H9 (cell line): ENCODE measurements at regions not wholly inside any gene's neighbourhood (a gene's known extent, or its start where the extent isn't known, plus 50 kb on each side); places are given as distances from the start of the nearest gene placed in this dataset.

Source experiments
- DNase-seq: peaks from one replicate; pipeline ENCODE4 v3.0.0-alpha.2; 2017
- H2AFZ ChIP-seq: one replicate; pipeline ENCODE4 v1.6.1; 2013; ENCODE audit warnings: mild to moderate bottlenecking, low read length, control low read depth, moderate library complexity
- H2AK5ac ChIP-seq: 2 replicates; pipeline ENCODE4 v1.6.1; 2013; ENCODE audit warnings: low read length, control low read depth, mixed read lengths; ENCODE audit not compliant: insufficient read length
- H2BK120ac ChIP-seq: one replicate; pipeline ENCODE4 v1.6.1; 2013; ENCODE audit warnings: low read depth, mild to moderate bottlenecking, low read length, control low read depth, inconsistent platforms; ENCODE audit not compliant: poor library complexity, severe bottlenecking
- H2BK12ac ChIP-seq: 2 replicates; pipeline ENCODE4 v1.6.1; 2013; ENCODE audit warnings: low read length, control low read depth, mixed read lengths, low read depth; ENCODE audit not compliant: insufficient read length
- H2BK15ac ChIP-seq: 2 replicates; pipeline ENCODE4 v1.6.1; 2013; ENCODE audit warnings: low read depth, low read length, control low read depth
- H2BK20ac ChIP-seq: one replicate; pipeline ENCODE4 v1.6.1; 2013; ENCODE audit warnings: low read depth, mild to moderate bottlenecking, low read length, control low read depth, inconsistent platforms; ENCODE audit not compliant: poor library complexity, severe bottlenecking
- H2BK5ac ChIP-seq: 2 replicates; pipeline ENCODE4 v1.6.1; 2013; ENCODE audit warnings: low read length, control low read depth, mixed read lengths; ENCODE audit not compliant: insufficient read length
- H3K14ac ChIP-seq: 2 replicates; pipeline ENCODE4 v1.6.1; 2013; ENCODE audit warnings: low read length, control low read depth; ENCODE audit not compliant: insufficient read depth
- H3K18ac ChIP-seq: 2 replicates; pipeline ENCODE4 v1.6.1; 2013; ENCODE audit warnings: low read depth, mild to moderate bottlenecking, mixed read lengths, low read length, control low read depth; ENCODE audit not compliant: insufficient read length
- H3K23ac ChIP-seq: 2 replicates; pipeline ENCODE4 v1.6.1; 2013; ENCODE audit warnings: low read length, control low read depth, mixed read lengths, low read depth; ENCODE audit not compliant: insufficient read length
- H3K23me2 ChIP-seq: 2 replicates; pipeline ENCODE4 v1.6.1; 2013; ENCODE audit warnings: low read depth, mild to moderate bottlenecking, mixed read lengths, low read length, control low read depth; ENCODE audit not compliant: insufficient read length, poor library complexity, severe bottlenecking
- H3K27ac ChIP-seq: 2 replicates; pipeline ENCODE4 v1.5.1; 2013; ENCODE audit warnings: low read length, control low read depth, mixed read lengths, low read depth; ENCODE audit not compliant: insufficient read length
- H3K27me3 ChIP-seq: 2 replicates; pipeline ENCODE4 v1.6.1; 2013; ENCODE audit warnings: low read length, control low read depth, inconsistent platforms; ENCODE audit not compliant: insufficient read depth
- H3K4ac ChIP-seq: 2 replicates; pipeline ENCODE4 v1.6.1; 2013; ENCODE audit warnings: low read depth, mild to moderate bottlenecking, control low read depth, inconsistent platforms, low read length, moderate library complexity
- H3K4me1 ChIP-seq: 2 replicates; pipeline ENCODE4 v1.6.1; 2013; ENCODE audit warnings: low read length, control low read depth, inconsistent platforms; ENCODE audit not compliant: insufficient read depth
- H3K4me2 ChIP-seq: 2 replicates; pipeline ENCODE4 v1.6.1; 2013; ENCODE audit warnings: low read length, control low read depth, mixed read lengths; ENCODE audit not compliant: insufficient read length, insufficient read depth
- H3K56ac ChIP-seq: 2 replicates; pipeline ENCODE4 v1.6.1; 2013; ENCODE audit warnings: low read depth, mild to moderate bottlenecking, mixed read lengths, low read length, control low read depth; ENCODE audit not compliant: insufficient read length
- H3K79me1 ChIP-seq: 2 replicates; pipeline ENCODE4 v1.6.1; 2013; ENCODE audit warnings: low read depth, mild to moderate bottlenecking, moderate library complexity, low read length, control low read depth, inconsistent platforms; ENCODE audit not compliant: insufficient read depth, poor library complexity, severe bottlenecking
- H3K79me2 ChIP-seq: 2 replicates; pipeline ENCODE4 v1.6.1; 2013; ENCODE audit warnings: low read length, control low read depth, inconsistent platforms; ENCODE audit not compliant: insufficient read depth
- H3K9ac ChIP-seq: 2 replicates; pipeline ENCODE4 v1.6.1; 2013; ENCODE audit warnings: low read length, control low read depth, mixed read lengths; ENCODE audit not compliant: insufficient read length; ENCODE audit errors: extremely low read depth
- H3K9me3 ChIP-seq: one replicate; pipeline ENCODE4 v1.6.1; 2013; ENCODE audit warnings: low read depth, low read length, inconsistent platforms; ENCODE audit not compliant: control insufficient read depth
- H3T11ph ChIP-seq: one replicate; pipeline ENCODE4 v1.6.1; 2013; ENCODE audit warnings: mild to moderate bottlenecking, low read length, control low read depth, inconsistent platforms
- H4K20me1 ChIP-seq: one replicate; pipeline ENCODE4 v1.6.1; 2013; ENCODE audit not compliant: control insufficient read depth, insufficient read length, insufficient read depth
- H4K5ac ChIP-seq: 2 replicates; pipeline ENCODE4 v1.6.1; 2013; ENCODE audit warnings: low read depth, mild to moderate bottlenecking, mixed read lengths, low read length, control low read depth; ENCODE audit not compliant: insufficient read length
- H4K8ac ChIP-seq: replicated peaks from 2 replicates; pipeline ENCODE4 v1.6.1; 2013; ENCODE audit warnings: low read length, control low read depth, mixed read lengths, low read depth; ENCODE audit not compliant: insufficient read length
- H4K91ac ChIP-seq: 2 replicates; pipeline ENCODE4 v1.6.1; 2013; ENCODE audit warnings: low read depth, mild to moderate bottlenecking, moderate library complexity, mixed read lengths, low read length, control low read depth; ENCODE audit not compliant: insufficient read length
- H3K27ac Mint-ChIP-seq, 3 experiments: 2 replicates in 2 of 3; 3 replicates in 1 of 3; pipeline ENCODE4 v1.8.0; 2020 to 2021; ENCODE audit warnings: mixed read lengths in 3 of 3, mild to moderate bottlenecking in 1 of 3, moderate library complexity in 1 of 3
- H3K27me3 Mint-ChIP-seq: 2 replicates; pipeline ENCODE4 v1.8.0; 2021; ENCODE audit warnings: low read depth, mild to moderate bottlenecking, moderate library complexity, mixed read lengths
- H3K36me3 Mint-ChIP-seq, 3 experiments: 2 replicates in 2 of 3; 3 replicates in 1 of 3; pipeline ENCODE4 v1.8.0; 2020 to 2021; ENCODE audit warnings: low read depth in 3 of 3, mixed read lengths in 3 of 3; ENCODE audit not compliant: insufficient read depth in 1 of 3
- H3K4me1 Mint-ChIP-seq, 2 experiments: 2 replicates each; pipeline ENCODE4 v1.8.0; 2020; ENCODE audit warnings: mixed read lengths in 2 of 2
- H3K4me3 Mint-ChIP-seq, 2 experiments: 2 replicates in 1 of 2; 3 replicates in 1 of 2; pipeline ENCODE4 v1.8.0; 2020 to 2021; ENCODE audit warnings: mild to moderate bottlenecking in 2 of 2, mixed read lengths in 2 of 2, moderate library complexity in 1 of 2
- H3K9me3 Mint-ChIP-seq, 2 experiments: 2 replicates in 1 of 2; 3 replicates in 1 of 2; pipeline ENCODE4 v1.8.0; 2020; ENCODE audit warnings: mild to moderate bottlenecking in 2 of 2, mixed read lengths in 2 of 2, moderate library complexity in 1 of 2
- CTCF ChIP-seq: fragments of 200-600 bp; sonication (generic); conservative IDR thresholded peaks from 3 replicates; pipeline ENCODE4 v1.8.0; 2021; ENCODE audit warnings: antibody characterized with exemption, mild to moderate bottlenecking
- WGBS: extraction: QIAGEN DNeasy Blood & Tissue Kit; methylation state at CpG from one replicate; pipeline ENCODE4 v1.1.7; 2013; ENCODE audit warnings: missing lambda C conversion rate, low lambda C conversion rate, mixed read lengths; ENCODE audit not compliant: insufficient read length; ENCODE audit errors: extremely low coverage; 5-methylcytosine and 5-hydroxymethylcytosine counted together

GRCh38 chrX:123086768-123087167, 97.3 kb upstream of the GRIA3 start:
- peaks cover 12 to 17% of the 10 kb centered on the region in 2 experiments for H3K4me1 Mint-ChIP-seq
- H3K56ac ChIP-seq, result no peak overlapping the region
- no peak overlapping the region for H2BK12ac ChIP-seq
- no peak overlapping the region for H3K23ac ChIP-seq
- H3K18ac ChIP-seq, result no peak overlapping the region
- no peak overlapping the region for H3T11ph ChIP-seq
- no peak overlapping the region for H2BK5ac ChIP-seq
- H4K91ac ChIP-seq, result no peak overlapping the region
- H2AK5ac ChIP-seq, result no peak overlapping the region
- no peak overlapping the region for H3K4ac ChIP-seq
- peaks cover 11 to 71% of the 10 kb centered on the region in 2 experiments for H3K9me3 Mint-ChIP-seq
- no peak overlapping the region for H4K5ac ChIP-seq
- no peak overlapping the region for H2AFZ ChIP-seq
- H3K27me3 ChIP-seq, result no peaks in the 10 kb centered on the region
- H4K8ac ChIP-seq, result no peak overlapping the region
- peaks cover 15% of the 10 kb centered on the region for H3K9me3 ChIP-seq
- TF ChIP-seq CTCF, result no peak
- WGBS, result no CpG with 5 or more reads among the region's 2 CpGs
- DNase-seq, result no peak
- no peak overlapping the region for H3K27ac Mint-ChIP-seq
- H2BK120ac ChIP-seq, result no peak overlapping the region
- no peak overlapping the region for H3K9ac ChIP-seq
- no peaks in the 10 kb centered on the region for H3K79me1 ChIP-seq
- no peak overlapping the region for H2BK15ac ChIP-seq
- peaks cover 1% of the 10 kb centered on the region for H3K27me3 Mint-ChIP-seq
- H3K23me2 ChIP-seq, result no peaks in the 10 kb centered on the region
- H3K27ac ChIP-seq, result no peak overlapping the region
- no peak overlapping the region for H2BK20ac ChIP-seq
- no peaks in the 10 kb centered on the region for H4K20me1 ChIP-seq
- H3K36me3 Mint-ChIP-seq, result peaks cover 0 to 7% (median 7%) of the 10 kb centered on the region in 3 experiments; a peak in 4 of 7 replicates
- no peak overlapping the region for H3K4me2 ChIP-seq
- no peaks in the 10 kb centered on the region for H3K79me2 ChIP-seq
- H3K14ac ChIP-seq, result no peak overlapping the region
- H3K4me1 ChIP-seq, result peaks cover 3% of the 10 kb centered on the region; the same call in 1 of the 2 replicates
- H3K4me3 Mint-ChIP-seq, result no peak overlapping the region
